Osteocyte (in vitro differentiated cells): ENCODE measurements at regions not wholly inside any gene's neighbourhood (a gene's known extent, or its start where the extent isn't known, plus 50 kb on each side); places are given as distances from the start of the nearest gene placed in this dataset.
"Not testable (repeated sequence)": the region's sequence is repeated elsewhere in the genome, so short reads cannot be mapped to it uniquely, and the experiment has no call there.

ENCODE experiments used
- DNase-seq: peaks from one replicate; pipeline ENCODE4 v3.0.0; 2021; ENCODE audit warnings: mixed read lengths; ENCODE audit not compliant: unreplicated experiment; ENCODE audit errors: extremely low spot score
- H3K27ac Mint-ChIP-seq: one replicate; pipeline ENCODE4 v1.8.0; 2021; ENCODE audit warnings: mild to moderate bottlenecking, mixed read lengths; ENCODE audit not compliant: unreplicated experiment
- H3K27me3 Mint-ChIP-seq: one replicate; pipeline ENCODE4 v1.8.0; 2021; ENCODE audit warnings: mixed read lengths; ENCODE audit not compliant: unreplicated experiment
- H3K36me3 Mint-ChIP-seq: one replicate; pipeline ENCODE4 v1.8.0; 2021; ENCODE audit warnings: mixed read lengths; ENCODE audit not compliant: unreplicated experiment
- H3K4me1 Mint-ChIP-seq: one replicate; pipeline ENCODE4 v1.8.0; 2021; ENCODE audit warnings: mixed read lengths; ENCODE audit not compliant: unreplicated experiment
- H3K4me3 Mint-ChIP-seq: one replicate; pipeline ENCODE4 v1.8.0; 2021; ENCODE audit warnings: mild to moderate bottlenecking, moderate library complexity, mixed read lengths; ENCODE audit not compliant: unreplicated experiment
- H3K9me3 Mint-ChIP-seq: one replicate; pipeline ENCODE4 v1.8.0; 2021; ENCODE audit warnings: mixed read lengths; ENCODE audit not compliant: unreplicated experiment
- CTCF ChIP-seq: fragments of 200-600 bp; sonication (generic); IDR thresholded peaks from 2 replicates; pipeline ENCODE4 v1.5.0; 2021; ENCODE audit warnings: antibody characterized with exemption, mild to moderate bottlenecking, moderate library complexity

- H3K36me3 Mint-ChIP-seq: no peaks in the 10 kb centered on the region
- DNase-seq: no peak
- H3K9me3 Mint-ChIP-seq: peaks cover 4% of the 10 kb centered on the region
- peaks cover 6% of the 10 kb centered on the region for H3K27me3 Mint-ChIP-seq
- no peaks in the 10 kb centered on the region for H3K4me1 Mint-ChIP-seq
- TF ChIP-seq CTCF: no peak
- no peak overlapping the region for H3K4me3 Mint-ChIP-seq
- H3K27ac Mint-ChIP-seq: no peak overlapping the region
Observed at GRCh38 chr3:78096488-78097255, 1056.8 kb downstream of the ROBO2 start.

GRCh38 chr3:78098367-78098766, 1058.5 kb downstream of the ROBO2 start:
- H3K9me3 Mint-ChIP-seq: peaks cover 4% of the 10 kb centered on the region
- no peak overlapping the region for H3K27ac Mint-ChIP-seq
- no peaks in the 10 kb centered on the region for H3K36me3 Mint-ChIP-seq
- peaks cover 4% of the 10 kb centered on the region for H3K27me3 Mint-ChIP-seq
- DNase-seq: no peak
- H3K4me1 Mint-ChIP-seq: no peaks in the 10 kb centered on the region
- TF ChIP-seq CTCF: no peak
- H3K4me3 Mint-ChIP-seq: no peak overlapping the region

GRCh38 chr3:78101384-78101783, 1061.5 kb downstream of the ROBO2 start:
- Mint-ChIP-seq H3K4me3 (no peak overlapping the region), H3K9me3 (no peaks in the 10 kb centered on the region)

GRCh38 chr3:78108269-78108961, 1068.5 kb downstream of the ROBO2 start:
- H3K36me3 Mint-ChIP-seq, H3K9me3 Mint-ChIP-seq, H3K27ac Mint-ChIP-seq, H3K4me3 Mint-ChIP-seq, H3K4me1 Mint-ChIP-seq, DNase-seq: not testable (repeated sequence)
- H3K27me3 Mint-ChIP-seq: peaks cover 67% of the 10 kb centered on the region

More at GRCh38 chr3:78101384-78101783, 1061.5 kb downstream of the ROBO2 start:
- TF ChIP-seq CTCF: no peak
- no peaks in the 10 kb centered on the region for H3K4me1 Mint-ChIP-seq
- H3K27me3 Mint-ChIP-seq: peaks cover 22% of the 10 kb centered on the region
- no peak for DNase-seq
- H3K27ac Mint-ChIP-seq: no peak overlapping the region
- peaks cover 2% of the 10 kb centered on the region for H3K36me3 Mint-ChIP-seq

- H3K27me3 Mint-ChIP-seq: peaks cover 61% of the 10 kb centered on the region
- no peaks in the 10 kb centered on the region for H3K36me3 Mint-ChIP-seq
- no peak for DNase-seq
- H3K4me1 Mint-ChIP-seq: peaks cover 14% of the 10 kb centered on the region
- no peaks in the 10 kb centered on the region for H3K9me3 Mint-ChIP-seq
- TF ChIP-seq CTCF: no peak
- H3K4me3 Mint-ChIP-seq: no peak overlapping the region
- H3K27ac Mint-ChIP-seq: no peak overlapping the region
Observed at GRCh38 chr3:78112291-78113010, 1072.6 kb downstream of the ROBO2 start.
